ENCODE measurements at regions not wholly inside any gene's neighbourhood (a gene's known extent, or its start where the extent isn't known, plus 50 kb on each side); places are given as distances from the start of the nearest gene placed in this dataset.
A peak's percentile ranks its signal among the peaks of the same experiment; 100 is the strongest.

GRCh38 chr17:5693821-5694220, 109.5 kb upstream of the NLRP1 start:
- no peak for DNase-seq (ENCODE audit: extremely low read depth, low read depth, low spot score)

DNA sequence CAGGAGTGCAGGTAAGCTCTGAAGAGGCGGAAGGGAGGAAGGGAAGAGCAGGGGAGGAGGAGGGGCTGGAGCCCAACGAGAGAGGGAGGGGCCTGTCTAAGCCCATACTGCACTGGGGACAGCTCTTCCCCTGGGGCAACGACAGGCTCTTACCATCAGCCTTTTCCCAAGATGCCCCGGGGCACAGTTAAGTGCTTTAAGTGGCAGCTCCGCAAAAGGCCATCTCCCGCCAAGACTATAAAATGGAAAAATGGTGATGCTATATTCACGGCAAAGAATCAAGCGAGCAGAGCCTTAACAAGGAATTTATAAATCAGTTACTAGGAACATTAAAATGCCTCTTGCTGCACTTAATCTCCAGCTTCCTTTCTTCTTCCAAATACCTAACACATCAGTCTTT, 110.2 kb upstream of the NLRP1 start:
- no peak for DNase-seq (ENCODE audit: extremely low read depth, low read depth, low spot score)

DNA sequence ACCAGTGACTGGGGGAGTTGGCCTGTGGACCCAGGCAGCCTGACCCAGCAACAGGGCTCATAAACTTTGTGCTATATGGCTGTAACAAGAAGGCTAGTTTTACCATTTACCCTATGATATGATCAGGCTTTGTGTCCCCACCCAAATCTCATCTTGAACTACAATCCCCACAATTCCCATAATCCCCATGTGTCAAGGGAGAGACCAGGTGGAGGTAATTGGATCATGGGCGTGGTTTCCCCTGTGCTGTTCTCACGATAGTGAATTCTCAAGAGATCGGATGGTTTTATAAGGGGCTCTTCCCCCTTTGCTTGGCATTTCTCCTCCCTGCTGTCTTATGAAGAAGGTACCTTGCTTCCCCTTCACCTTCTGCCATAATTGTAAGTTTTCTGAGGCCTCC, 111.2 kb upstream of the NLRP1 start:
- DNase-seq (ENCODE audit: extremely low read depth, low read depth, low spot score), result no peak

GRCh38 chr17:5698959-5699358, 114.7 kb upstream of the NLRP1 start:
- DNase-seq (ENCODE audit: extremely low read depth, low read depth, low spot score), result no peak

- DNase-seq (ENCODE audit: extremely low read depth, low read depth, low spot score), result no peak
Observed at GRCh38 chr17:5699814-5700213, 115.5 kb upstream of the NLRP1 start.

- no peak for DNase-seq (ENCODE audit: extremely low read depth, low read depth, low spot score)
Observed at GRCh38 chr17:5700745-5701144, 116.4 kb upstream of the NLRP1 start.

DNA sequence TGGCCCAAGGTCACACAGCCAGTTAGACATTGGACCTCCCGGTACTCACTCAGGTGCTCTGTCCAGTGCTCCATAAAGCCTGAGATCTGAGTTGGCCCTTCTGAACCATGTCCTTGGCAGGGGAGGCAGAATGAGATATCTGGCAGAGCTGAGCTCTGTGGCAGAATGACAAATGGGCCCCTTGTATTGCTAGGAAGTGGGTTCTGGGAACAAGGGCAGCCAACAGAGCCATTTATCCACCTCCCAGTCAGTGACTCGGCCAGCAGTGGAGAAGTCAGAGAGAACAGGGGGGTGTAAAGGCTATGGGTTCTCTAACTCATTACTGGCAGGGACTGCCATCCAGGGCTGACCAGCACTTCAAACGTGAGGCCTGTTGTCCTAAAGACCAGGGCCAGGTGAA, 117.1 kb upstream of the NLRP1 start:
- DNase-seq (ENCODE audit: extremely low read depth, low read depth, low spot score), result no peak

- no peak for DNase-seq (ENCODE audit: extremely low read depth, low read depth, low spot score)
Observed at GRCh38 chr17:5702951-5703510, 118.7 kb upstream of the NLRP1 start.

DNA sequence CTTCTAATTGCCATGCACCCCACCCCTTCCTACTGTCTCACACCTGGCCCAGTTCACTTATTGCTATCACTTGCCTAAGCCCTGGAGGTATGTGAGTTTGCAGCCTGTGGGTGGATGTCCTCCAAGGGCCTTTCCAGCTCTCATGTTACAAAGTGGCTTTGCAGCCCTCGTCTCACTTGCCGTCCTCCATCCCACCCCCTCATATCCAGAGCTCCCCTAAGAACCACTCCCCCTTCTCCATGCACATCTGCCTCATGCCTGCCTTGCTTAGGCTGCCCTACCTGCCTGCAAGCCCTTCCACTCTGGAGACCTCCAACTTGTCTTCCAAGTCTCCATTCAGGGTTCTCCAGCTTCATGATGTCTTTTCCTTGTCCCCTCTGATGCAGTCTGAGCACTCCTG, 119.4 kb upstream of the NLRP1 start:
- no peak for DNase-seq (ENCODE audit: extremely low read depth, low read depth, low spot score)

DNA sequence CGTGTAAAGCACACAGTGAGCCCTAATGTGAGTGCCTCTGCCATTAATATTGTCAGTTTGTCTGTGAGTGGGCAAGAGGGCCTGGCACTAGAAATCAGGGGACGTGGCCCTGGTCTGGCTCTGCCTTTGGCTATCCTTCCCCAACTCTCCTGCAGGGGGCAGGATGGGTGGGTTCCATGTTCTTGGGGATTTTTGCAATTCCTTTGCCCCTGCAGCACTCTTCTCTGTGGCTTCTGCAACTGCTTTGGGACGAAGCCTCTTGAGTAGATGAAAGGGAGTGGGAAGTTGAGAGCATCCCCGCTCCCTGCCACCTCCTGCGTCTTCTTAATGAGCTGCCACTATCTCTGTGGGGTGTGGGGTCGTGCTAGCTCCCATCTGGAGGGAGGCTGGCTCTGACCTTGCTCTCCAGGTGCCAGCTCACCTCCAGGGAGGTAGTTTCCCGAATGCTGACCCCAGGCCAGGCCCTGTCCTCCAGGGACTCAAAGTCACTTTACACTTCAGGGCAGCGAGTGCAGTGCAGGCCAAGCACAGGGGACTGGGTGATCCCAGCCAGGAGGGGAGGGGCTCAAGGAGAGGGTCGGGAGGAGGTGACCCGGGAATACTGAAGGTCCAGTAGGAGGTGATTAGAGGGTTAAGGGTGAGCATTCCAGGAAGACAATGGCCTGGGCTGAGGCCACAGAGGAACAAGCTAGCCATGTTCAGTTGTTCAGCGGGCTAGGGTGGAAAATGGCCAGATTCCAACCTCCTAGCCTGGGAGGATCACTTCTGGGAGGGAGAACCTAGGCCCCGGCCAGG, 121.0 kb upstream of the NLRP1 start:
- DNase-seq (ENCODE audit: extremely low read depth, low read depth, low spot score), result no peak

DNA sequence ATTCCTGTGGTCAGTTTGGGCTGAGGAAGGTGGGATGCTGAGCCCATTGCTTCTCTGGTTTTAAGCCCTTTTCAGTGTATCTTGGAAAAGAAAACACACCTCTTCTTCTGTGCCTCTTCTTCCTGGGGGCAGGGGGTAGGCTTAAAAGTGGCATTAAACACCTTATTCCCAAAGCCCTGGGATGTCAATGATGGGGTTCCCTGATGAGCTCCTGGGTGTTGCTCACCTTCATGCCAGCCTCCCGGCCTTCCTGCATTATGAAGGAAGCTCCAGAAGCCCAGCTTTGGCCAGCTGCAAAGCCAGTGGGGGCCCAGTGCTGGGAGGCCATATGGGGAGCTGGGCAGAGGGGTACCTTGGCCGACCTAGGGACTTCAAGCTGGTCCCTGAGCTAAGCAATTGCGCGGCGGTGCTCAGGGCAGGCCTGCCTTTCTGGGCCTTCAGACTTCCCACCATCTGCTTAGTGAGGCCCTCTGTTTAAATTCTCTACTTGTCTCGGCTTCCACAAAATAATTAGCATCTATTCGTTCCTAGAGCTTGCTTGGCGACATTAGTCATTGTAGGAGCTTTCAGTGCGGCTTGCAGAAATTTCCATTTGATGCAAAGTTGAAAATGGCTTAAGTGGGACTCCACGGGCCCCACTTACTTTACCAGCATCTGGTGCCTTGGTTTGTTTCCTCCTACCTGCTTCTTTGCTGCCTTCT, 121.7 kb upstream of the NLRP1 start:
- DNase-seq (ENCODE audit: extremely low read depth, low read depth, low spot score), result no peak

DNA sequence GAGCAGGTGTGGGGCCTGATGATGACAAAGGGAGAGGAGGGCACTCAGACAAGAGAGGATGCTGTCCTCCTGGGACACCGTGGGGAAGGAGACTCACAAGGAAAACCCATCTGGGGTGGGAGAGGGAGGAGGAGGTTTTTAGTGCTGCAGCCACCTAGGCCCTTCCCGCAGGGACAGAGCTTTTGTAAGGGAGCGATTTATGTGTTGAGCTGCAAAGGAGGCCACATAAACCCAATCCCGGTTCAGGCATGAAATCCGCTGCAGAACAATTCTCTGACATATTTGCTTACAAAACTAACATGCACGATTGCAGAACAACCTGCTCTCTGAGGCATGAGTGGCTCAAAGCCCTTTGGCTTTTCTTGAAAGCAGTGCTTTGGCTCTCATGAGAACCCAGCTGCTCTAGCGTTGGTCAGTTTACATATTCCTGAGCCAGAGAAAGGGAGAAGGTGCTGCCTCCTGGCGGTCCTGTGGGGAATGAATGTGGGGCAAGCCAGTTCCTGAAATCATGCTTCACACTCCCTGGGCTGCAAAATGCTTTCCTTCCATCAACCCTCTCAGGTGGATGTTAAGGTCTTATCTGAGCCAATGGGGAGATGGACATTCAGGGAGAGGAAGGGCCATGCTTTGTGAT, 122.4 kb upstream of the NLRP1 start:
- peak; percentile 20 for DNase-seq (ENCODE audit: extremely low read depth, low read depth, low spot score)

- no peak for DNase-seq (ENCODE audit: extremely low read depth, low read depth, low spot score)
Observed at GRCh38 chr17:5707482-5707881, 123.2 kb upstream of the NLRP1 start.

DNA sequence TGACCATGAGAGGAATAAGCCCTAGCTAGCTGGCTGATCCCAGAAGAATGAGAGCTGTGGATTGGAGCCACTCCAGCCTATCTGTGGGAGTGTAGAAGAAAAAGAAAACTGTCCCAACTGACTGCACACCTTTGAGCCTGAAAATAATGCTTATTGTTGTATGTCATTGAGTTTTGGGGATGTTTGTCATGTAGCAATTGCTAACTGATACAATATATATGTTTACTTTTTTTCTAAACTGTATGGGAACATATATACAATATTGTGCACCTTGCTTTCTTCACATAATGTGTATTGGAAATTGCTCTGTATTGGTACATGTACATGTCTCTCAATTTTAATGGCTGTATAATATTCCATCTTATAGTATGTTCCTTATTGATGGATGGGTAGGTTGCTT, 124.0 kb upstream of the NLRP1 start:
- DNase-seq (ENCODE audit: extremely low read depth, low read depth, low spot score), result no peak

GRCh38 chr17:5711344-5711743, 127.0 kb upstream of the NLRP1 start:
- DNase-seq (ENCODE audit: extremely low read depth, low read depth, low spot score), result no peak

- no peak for DNase-seq (ENCODE audit: extremely low read depth, low read depth, low spot score)
Observed at GRCh38 chr17:5714993-5715392, 130.7 kb upstream of the NLRP1 start.

- no peak for DNase-seq (ENCODE audit: extremely low read depth, low read depth, low spot score)
Observed at GRCh38 chr17:5715478-5715877, 131.2 kb upstream of the NLRP1 start.

- DNase-seq (ENCODE audit: extremely low read depth, low read depth, low spot score), result no peak
Observed at GRCh38 chr17:5718726-5719125, 134.4 kb upstream of the NLRP1 start.

DNA sequence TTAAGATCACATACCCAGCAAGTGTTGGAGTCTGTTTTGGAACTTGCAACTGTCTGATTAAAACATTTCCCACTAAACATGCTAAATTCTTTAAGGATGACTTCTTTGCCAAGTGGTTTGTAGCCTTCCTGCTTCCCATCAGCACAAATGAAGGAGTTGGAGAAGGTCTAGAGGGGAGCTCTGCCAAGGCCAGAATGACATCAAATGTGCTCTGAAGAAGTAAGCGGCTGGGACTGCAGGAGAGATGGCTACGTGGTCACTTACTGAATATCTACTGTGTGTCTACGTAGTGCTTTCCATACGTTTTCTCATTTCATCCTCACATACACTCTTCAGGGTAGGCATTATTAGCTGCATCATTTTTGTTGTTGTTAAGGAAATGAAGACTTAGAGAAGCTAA, 135.7 kb upstream of the NLRP1 start:
- no peak for DNase-seq (ENCODE audit: extremely low read depth, low read depth, low spot score)

- DNase-seq (ENCODE audit: extremely low read depth, low read depth, low spot score), result no peak
Observed at GRCh38 chr17:5730373-5730772, 146.1 kb upstream of the NLRP1 start.

DNA sequence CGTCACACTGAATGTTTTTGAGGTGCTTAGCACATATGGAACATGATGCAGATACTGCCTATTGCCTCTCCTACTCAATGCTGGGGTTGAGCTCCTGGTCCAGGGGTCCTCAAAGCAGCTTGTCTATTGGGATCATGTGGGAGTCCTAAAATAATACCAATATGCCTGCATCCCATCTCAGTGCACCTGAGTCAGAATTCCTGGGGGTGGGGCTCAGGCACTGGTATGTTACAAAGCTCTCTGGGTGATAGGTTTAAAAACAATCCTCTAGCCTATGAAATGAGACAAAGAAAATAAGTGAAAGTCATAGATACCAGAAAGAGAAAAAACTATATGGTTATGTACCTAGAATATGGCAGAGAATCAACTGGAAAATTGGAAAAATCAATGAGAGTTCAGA, 156.6 kb upstream of the NLRP1 start:
- DNase-seq (ENCODE audit: extremely low read depth, low read depth, low spot score), result no peak

DNA sequence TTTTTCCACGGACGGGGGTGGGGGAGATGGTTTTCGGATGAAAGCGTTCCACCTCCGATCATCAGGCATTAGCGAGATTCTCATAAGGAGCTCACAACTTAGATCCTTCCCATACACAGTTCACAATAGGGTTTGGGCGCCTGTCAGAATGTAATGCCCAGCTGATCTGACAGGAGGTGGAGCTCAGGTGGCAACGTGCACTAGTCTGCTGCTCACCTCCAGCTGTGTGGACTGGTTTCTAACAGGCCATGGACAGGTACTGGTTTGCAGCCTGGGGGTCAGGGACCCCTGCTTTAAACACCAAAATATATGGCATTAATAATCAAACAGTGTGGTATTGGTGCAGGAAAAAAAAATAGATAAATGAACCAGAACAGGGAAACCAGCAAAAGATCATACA, 157.5 kb upstream of the NLRP1 start:
- DNase-seq (ENCODE audit: extremely low read depth, low read depth, low spot score), result no peak

All from glomerular endothelial cell (primary cell).